ENCODE measurements at regions not wholly inside any gene's neighbourhood (a gene's known extent, or its start where the extent isn't known, plus 50 kb on each side); places are given as distances from the start of the nearest gene placed in this dataset.

DNA sequence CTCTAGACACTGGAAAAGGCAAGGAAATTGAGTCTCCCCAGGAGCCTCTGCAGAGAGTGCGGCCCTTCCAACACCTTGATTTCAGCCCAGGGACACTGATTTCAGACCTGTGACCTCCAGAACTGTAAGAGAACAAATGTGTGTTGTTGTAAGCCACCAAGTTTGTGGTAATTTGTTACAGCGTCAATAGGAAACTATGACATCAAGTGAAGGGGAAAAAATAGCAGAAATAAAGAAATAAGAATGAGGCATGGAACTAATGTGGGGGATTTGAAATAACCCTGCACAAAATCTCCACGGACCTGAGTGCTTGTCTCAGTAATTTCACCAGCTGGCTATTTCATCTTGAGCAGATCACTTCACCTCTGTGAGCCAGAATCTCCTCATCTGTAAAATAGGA, 227.8 kb upstream of the JUN start:
- TF ChIP-seq, protein P1, sequence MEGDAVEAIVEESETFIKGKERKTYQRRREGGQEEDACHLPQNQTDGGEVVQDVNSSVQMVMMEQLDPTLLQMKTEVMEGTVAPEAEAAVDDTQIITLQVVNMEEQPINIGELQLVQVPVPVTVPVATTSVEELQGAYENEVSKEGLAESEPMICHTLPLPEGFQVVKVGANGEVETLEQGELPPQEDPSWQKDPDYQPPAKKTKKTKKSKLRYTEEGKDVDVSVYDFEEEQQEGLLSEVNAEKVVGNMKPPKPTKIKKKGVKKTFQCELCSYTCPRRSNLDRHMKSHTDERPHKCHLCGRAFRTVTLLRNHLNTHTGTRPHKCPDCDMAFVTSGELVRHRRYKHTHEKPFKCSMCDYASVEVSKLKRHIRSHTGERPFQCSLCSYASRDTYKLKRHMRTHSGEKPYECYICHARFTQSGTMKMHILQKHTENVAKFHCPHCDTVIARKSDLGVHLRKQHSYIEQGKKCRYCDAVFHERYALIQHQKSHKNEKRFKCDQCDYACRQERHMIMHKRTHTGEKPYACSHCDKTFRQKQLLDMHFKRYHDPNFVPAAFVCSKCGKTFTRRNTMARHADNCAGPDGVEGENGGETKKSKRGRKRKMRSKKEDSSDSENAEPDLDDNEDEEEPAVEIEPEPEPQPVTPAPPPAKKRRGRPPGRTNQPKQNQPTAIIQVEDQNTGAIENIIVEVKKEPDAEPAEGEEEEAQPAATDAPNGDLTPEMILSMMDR (IDR thresholded peaks at IDR 0.05): no peak
- TF ChIP-seq EP300 (IDR thresholded peaks at IDR 0.05): no peak

Measured in tibial nerve (tissue), 4 donors.